HG03280 (cell line): ENCODE measurements at regions not wholly inside any gene's neighbourhood (a gene's known extent, or its start where the extent isn't known, plus 50 kb on each side); places are given as distances from the start of the nearest gene placed in this dataset.

ENCODE experiments used
- ATAC-seq: cut with Tn5 transposase; IDR thresholded peaks from one replicate; pipeline ENCODE4 v1.9.1; 2021; ENCODE audit warnings: mild to moderate bottlenecking, moderate library complexity; ENCODE audit not compliant: unreplicated experiment

- ATAC-seq: no peak
Observed at GRCh38 chr2:220081171-220081570, 453.7 kb downstream of the SLC4A3 start.

- ATAC-seq: no peak
Observed at GRCh38 chr2:220090050-220090449, 462.6 kb downstream of the SLC4A3 start.

DNA sequence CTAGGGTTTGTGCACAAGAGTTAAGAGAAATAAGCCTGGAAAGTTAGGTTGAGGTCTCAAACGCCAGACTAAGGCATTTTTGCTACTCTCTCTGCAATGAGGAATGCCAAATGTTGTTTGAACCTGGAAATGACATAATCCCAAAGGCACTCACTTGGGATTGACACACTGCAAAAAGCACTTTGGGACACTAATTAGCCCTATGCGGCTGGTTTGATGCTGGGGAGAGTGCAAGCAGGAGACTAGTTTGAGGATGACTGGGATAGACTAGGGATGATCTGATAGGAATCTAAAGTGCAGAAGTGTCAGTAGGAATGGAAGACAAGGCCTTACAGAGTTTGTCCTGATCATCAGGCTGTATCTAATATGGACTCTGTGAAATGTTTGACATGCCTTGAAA is 469.0 kb downstream of the SLC4A3 start:
- ATAC-seq: no peak

DNA sequence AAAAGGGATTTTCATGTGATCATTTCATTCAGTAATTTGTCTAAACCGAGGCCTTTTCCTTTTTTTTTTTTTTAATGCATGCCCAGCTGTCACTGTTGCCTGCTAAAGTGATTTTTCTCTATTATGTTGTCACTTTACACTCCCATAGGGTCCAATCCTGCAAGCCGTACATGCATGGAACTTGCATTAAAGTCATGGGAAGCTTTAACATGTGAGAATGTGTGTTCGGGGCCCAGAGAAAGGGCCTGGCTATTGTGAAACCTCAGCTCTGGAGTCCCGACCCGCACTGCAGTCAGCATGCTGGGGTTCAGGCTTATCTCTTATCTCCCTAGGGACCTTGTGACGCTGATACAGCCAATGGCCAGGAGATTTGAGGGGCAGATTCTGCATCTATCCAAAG is 474.6 kb downstream of the SLC4A3 start:
- ATAC-seq: no peak

DNA sequence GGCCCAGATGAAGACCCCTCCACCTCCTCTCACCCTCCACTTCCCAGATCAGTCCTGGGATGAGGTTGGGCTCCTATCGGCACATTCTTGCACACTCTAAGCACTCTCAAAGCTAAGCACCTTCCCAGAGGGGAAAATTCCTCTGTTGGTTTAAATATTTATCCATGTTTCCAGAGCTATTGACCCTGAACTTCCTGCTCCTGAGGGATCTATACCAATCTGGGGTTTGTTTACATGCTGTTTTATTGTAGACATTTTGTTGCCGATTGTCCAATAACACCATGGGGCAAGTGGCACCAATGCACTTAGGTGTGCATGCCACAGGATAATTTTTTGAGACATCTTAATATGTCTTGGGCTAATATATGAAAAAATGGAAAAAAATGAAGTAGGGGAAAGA is 476.2 kb downstream of the SLC4A3 start:
- no peak for ATAC-seq

DNA sequence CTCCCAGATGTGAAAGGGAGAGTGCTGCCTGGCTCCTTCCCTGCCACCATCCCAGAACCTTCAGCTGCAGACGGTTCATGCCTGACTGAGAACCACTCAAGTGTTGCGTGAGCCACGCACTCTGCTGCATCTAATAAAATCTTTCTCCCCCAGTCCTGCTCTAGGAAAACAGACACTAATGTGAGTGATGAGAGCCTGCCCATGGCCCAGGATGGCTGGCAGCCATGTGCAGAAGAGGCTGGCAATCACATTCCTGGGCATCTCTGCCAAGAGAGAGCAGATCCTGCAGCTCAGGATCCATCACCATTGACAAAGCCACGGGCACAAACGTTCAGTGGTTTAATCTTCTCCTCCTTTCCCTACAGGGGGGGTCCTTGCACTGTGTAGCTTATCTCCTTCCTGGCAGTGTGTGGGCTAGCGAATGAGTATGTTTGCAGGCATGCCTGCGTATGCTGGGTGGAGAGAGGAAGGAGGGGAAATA is 477.5 kb downstream of the SLC4A3 start:
- ATAC-seq: no peak

- ATAC-seq: no peak
Observed at GRCh38 chr2:220106065-220106464, 478.6 kb downstream of the SLC4A3 start.

DNA sequence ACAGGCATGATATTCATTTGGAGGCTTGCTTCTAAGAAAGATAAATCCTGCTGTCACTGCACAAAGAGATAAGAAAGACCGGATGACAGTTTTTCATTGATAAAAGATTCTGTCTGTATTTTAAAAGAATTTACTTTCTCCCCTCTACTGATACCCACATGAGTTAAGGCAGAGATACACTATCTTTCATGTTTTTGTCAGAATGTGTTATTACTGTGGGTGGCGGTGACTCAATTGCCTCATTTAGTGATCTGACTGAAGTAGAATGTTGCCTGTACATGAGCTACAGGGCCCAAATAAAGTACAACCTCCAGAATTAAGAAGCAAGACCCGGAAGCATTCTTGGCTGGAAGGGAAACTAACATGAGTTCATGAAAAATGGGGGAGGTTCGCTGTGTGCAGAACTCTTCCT is 480.0 kb downstream of the SLC4A3 start:
- ATAC-seq: no peak

DNA sequence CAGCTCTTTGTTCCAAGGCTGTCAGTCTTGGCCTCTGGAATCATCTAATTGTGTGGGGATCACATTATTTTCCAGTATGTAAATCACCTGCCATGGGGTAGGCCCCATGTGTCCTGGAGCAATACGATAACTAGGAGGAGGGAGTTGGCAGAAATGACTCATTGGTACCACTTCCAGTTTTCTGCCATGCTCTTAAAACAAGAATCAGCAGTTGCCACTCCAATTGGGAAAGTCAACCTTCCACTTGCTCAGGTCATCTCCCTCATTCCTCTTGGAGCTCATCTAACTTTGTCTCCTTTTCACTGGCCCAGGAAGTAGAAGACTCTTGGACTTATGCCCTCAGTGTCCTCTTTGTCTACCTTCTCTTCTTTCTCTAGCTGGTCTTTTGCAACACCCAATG is 487.0 kb downstream of the SLC4A3 start:
- ATAC-seq: no peak

GRCh38 chr2:220117025-220117424 is 489.6 kb downstream of the SLC4A3 start:
- ATAC-seq: no peak

DNA sequence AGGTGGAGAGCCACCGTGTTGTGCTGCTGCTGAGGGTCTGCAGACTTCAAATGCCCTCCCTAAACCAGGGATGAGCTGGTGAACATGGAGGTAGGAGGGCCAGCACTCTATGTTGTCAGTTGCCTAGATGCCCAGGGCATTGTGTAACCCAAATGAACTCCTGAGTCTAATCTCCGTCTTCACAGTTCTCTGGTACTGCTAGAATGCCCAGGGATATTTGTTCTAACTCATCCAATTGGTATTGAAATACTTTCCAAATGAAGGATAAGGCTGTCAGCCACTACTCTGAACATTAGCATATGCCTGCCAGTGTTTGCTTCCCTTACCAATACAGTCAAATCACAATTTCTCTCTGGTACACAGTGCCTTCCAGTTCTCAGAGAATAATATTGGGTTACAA is 492.6 kb downstream of the SLC4A3 start:
- no peak for ATAC-seq

DNA sequence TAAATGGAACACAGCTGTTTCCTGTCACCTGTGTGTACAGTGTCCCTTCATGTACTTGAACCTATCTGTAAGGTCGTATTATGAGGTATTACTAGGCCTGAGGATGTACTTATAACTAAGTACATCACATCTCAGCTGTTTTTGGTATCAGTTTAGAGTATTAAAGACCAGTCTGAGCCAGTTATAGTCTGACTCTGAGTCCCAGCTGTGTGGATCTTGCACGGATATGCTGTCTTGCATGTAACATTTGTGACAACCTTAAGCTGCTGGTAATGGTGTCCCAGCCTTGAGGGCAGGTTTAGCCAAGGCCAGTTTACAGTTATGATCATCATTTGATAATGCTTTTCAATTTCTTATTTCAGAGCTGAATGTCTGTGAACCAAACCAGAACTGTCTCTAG is 496.3 kb downstream of the SLC4A3 start:
- no peak for ATAC-seq

- ATAC-seq: no peak
Observed at GRCh38 chr2:220125551-220125950, 498.1 kb downstream of the SLC4A3 start.

DNA sequence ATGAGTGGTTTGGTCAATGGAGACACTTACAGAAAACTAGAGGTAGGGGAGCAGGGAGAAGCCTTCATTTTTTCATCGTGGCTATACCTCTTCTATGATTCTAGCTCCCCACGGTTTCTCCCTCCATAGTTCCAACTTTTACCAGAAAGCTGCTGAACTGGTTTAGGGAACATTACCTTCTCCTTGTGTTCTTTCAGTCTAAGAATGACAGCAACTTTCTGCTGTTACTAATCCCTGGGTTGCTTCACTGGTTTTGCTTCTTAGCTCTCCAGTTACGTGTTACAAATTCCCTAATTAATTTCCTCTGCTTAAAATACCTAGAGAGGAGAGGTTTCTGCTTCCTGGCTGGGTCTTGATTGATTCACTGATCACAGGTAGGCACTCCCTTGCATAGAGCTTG is 499.9 kb downstream of the SLC4A3 start:
- no peak for ATAC-seq

GRCh38 chr2:220127876-220128275 is 500.4 kb downstream of the SLC4A3 start:
- ATAC-seq: no peak

GRCh38 chr2:220129391-220129790 is 502.0 kb downstream of the SLC4A3 start:
- ATAC-seq: no peak

DNA sequence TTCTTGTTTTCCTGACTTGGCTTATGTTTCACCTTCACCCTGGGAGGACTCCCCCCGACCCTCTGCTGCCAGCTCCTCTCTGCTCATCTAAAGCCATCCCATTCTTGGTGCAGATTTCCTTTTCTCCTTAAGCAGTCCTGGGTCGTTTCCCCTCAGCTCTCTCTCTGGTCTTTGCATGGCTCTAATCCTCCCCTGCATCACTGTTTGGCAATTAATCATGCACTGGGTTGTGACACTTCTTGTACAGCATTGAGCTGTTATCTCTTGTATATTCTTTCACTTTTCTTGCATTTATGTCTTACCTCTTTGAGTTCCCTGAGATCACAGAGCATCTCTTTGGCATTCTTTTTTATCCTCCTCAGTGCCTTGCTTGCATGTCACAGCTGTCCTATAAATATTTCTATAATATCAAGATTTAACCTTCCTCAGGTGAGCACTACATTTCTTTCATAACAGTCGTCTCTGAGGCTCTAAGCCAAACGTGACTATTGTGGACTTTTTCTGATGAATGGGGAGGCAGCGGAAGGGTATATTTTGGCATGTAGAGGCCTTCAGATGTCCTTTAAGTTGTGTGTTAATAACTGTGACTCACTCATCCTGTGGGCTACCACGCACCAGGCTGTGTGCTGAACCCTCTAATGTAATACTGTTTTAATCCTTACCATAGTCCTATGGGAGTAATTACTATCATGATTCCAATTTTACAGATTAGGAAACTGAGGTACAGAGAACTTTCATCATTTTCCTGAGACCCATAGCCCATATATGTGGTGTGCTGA is 507.5 kb downstream of the SLC4A3 start:
- no peak for ATAC-seq

DNA sequence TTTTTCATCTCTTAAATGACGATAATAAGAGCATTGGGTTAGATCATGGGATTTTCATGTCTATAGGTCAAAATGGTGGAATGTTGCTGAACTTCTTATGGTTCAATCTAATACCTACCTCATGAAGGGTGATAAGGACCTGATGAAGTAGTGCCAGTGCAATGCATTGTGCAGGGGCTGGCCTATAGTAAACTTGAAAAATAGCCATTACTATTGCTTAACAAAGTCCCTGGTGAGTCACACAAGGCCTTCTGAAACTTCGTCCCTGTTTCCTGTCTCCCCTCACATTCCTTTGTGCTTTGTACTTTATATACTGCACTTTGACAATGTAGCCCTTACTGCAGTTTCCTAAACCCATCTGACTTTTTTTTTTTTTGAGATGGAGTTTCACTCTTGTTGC is 515.9 kb downstream of the SLC4A3 start:
- no peak for ATAC-seq

GRCh38 chr2:220144411-220144810 is 517.0 kb downstream of the SLC4A3 start:
- no peak for ATAC-seq

DNA sequence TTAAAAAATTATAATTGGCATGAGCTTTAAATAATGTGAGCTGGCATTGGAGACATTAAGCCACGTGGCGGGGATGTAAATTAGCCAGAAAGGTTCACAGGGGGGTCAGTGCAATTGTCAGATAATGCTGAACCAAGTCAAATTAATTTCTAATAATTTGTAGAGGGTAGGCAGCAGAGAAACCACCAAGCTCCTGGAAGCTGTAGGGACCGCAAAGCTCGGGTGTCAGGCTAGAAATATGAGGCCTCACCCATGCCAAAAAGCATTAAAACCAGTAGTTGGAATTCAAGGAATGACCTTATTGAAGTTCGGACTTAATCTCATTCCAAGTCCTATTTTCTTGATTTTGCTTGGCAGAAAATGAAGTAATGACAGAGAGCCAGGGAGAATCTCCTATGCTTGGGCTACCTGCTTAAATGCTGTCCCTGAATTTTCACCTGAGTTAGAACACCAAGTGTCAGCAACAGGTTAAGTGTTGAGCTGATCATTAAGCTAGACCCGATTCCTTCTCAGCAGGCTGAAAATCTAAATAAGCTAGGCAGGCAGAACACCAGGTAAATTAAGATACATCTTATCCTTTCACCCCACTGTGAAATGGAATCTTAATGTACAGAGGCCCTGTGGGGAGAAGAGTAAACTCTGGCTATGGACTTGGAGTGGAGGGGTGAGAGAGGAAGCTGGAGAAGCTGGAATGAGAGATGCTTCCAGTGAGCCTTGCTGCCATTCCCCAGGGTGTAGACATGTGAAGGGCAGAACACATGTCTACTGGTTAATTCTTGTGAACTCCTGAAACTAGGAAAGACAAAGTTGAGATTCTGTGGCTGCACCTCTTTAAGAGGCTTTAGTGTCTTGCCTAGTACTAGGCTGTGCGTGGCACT is 520.0 kb downstream of the SLC4A3 start:
- ATAC-seq: no peak

GRCh38 chr2:220148471-220149248 is 521.2 kb downstream of the SLC4A3 start:
- ATAC-seq: no peak
